Inferior parietal cortex (tissue), 1 donor: ENCODE measurements at regions not wholly inside any gene's neighbourhood (a gene's known extent, or its start where the extent isn't known, plus 50 kb on each side); places are given as distances from the start of the nearest gene placed in this dataset.
"Not testable (repeated sequence)": the region's sequence is repeated elsewhere in the genome, so short reads cannot be mapped to it uniquely, and the experiment has no call there.

Source experiments
- DNase-seq: peaks from one replicate; pipeline ENCODE4 v3.0.0-alpha.2; 2016; ENCODE audit errors: extremely low spot score

DNA sequence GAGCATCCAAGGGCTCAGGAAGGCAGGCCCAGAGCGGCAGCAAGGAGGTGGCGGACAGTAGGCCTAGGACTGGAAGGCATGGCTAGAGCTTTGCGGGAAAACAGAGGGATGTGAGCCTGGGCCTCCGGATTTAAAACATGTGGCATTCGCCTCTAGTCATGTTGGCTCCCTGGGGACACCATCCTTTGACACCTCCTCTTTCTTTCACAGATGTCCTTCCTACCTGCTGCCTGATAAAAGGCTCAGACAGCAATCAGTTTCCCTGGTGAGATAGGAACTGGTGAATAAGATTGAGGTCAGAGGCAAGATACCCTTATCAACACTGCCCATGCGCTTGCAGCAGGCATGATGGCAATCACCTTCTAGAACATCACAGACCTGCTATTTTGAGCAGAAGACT lies 277.6 kb downstream of the SIPA1L2 start:
- no peak for DNase-seq

DNA sequence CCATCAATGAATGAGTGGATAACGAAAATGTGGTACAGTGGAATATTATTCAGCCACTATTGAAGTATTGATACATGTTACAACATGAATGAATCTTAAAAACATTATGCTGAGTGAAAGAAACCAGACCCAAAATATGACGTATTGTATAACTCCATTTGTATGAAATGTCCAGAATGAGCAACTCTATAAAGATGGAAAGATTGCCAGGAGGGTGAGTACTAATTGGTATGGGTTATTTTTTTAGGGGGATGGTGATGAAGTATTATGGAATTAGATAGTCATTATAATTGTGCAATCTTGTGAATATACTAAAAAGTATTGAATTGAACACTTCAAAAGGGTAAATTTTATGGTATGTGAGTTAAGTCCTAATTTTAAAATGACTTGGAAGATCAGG lies 278.6 kb downstream of the SIPA1L2 start:
- DNase-seq, result no peak

DNA sequence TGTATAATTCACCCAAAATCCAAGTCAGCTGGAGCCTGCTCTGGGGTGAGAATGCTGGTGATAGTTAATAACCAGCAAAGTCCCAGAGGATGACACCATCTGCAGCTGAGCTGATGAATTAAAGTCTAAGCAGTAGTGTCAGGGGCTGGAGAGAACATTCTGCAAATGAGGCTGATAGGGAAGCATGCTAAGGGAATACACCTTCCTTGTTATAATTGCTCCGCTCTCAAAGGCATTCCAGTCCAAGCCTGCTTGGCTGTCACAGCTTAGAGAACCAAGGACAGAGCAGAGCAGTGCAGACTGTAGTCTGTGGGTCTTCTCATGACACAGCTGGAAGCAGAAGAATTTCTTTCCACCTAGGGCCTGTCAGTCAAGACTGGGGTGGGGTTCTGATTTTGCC lies 283.1 kb downstream of the SIPA1L2 start:
- DNase-seq, result no peak

DNA sequence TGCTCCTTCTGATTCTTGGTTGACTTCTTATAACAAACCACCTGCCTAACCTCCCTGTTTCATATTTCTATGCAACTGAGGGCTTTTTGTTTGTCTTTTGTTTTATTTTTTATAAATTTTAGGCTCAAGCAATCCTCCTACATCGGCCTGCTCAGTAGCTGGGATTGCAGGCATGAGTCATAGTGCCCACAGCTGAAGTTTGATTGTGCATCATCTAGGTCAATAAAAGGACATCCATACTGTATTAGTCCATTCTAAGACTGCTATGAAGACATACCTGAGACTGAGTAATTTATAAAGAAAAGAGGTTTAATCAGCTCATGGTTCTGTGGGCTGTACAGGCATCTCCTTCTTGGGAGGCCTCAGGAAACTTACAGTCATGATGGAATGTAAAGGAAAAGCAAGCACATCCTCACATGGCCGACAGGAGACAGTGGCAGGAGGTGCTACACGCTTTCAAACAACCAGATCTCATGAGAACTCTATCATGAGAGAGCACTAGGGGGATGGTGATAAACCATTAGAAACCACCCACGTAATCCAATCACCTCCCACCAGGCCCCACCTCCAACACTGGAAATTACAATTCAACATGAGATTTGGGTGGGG lies 285.0 kb downstream of the SIPA1L2 start:
- DNase-seq, result no peak

DNA sequence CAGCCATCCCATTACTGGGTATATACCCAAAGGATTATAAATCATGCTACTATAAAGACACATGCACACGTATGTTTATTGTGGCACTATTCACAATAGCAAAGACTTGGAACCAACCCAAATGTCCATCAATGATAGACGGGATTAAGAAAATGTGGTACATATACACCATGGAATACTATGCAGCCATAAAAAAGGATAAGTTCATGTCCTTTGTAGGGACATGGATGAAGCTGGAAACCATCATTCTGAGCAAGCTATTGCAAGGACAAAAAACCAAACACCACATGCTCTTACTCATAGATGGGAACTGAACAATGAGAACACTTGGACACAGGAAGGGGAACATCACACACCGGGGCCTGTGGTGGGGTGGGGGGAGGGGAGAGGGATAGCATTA lies 285.7 kb downstream of the SIPA1L2 start:
- DNase-seq, result not testable (repeated sequence)

DNA sequence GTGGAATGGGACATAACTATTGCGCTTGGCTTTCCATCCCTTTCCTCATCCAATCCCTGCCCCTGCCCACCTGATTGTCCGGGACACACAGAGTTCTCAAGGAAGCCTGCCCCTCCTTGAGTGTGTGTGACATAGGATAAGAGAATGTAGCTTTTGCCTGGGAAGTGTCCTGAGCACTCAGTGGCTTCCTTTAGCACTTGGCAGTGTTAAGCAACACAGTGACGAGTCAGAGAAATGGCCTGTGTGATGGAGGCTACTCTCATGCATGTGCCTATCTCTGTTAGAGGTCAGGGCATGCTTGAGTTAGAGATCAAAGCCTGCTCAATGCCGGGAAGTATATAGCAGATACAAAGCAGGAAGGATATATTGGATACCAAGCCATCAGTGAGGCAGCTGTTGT lies 289.5 kb downstream of the SIPA1L2 start:
- DNase-seq, result no peak

DNA sequence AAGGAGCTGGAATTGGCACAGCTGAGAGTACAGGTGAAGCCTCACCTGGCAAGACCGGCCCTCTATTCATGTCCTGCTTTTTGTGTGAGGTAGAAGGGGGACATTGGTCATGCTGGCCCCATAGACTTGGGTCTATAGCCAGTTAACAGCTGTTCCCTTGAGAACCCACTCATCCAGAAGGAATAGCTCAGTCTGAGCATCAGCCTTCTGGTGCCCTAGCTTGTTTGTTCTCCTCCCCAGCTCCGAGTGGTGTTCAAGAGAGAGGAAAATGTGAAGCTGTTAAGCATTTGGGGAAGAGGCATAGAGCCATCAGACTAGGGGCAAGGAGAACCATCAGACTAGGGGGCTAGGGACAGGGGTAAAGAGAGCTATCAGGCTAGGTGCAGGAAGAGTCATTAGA lies 290.9 kb downstream of the SIPA1L2 start:
- DNase-seq, result no peak

DNA sequence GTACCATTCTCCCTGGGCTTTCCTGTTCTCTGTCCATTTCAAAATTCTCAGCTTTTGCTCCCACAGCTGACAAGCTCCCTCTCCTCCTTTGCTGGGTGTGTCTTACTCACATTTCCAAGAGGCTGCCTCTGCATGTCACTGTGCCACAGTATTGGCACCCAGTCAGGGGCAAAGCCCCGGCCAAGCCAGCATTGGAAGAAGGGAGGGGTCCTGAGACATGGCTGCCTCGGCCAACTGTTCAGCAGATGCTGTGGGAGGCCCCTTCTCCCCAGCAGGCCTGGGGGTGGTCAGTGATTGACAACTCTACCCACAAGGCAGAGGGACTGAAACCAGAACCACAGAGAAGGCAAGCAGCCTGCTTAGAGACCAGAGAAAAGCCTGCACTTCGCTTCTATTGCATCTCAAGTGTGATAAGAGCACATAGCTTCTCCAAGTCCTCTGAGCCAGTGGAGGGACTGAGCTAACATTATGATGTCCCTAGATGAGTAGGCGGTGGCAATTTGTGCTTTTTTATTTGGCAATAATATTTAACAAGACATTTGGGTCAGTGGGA lies 294.1 kb downstream of the SIPA1L2 start:
- DNase-seq, result no peak

DNA sequence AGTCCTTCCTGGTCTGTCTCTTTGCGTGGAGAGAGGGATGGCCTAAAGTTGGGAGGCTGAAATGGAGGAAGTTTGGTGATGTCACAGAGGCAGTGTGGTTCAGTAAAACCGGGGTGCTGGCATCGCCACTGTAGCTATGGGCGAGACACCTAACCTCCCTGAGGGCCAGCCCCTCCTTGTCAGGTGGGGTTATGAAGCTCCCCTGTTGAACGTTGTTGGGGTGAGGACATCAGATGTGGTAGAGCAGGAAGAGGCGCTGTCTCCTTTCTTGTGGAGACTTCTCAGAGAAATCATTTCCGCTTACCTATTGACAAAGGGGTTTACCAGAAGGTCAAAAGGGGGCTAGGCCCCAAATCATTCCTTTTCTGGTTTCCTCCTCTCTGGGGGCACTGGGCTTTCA lies 294.7 kb downstream of the SIPA1L2 start:
- no peak for DNase-seq

DNA sequence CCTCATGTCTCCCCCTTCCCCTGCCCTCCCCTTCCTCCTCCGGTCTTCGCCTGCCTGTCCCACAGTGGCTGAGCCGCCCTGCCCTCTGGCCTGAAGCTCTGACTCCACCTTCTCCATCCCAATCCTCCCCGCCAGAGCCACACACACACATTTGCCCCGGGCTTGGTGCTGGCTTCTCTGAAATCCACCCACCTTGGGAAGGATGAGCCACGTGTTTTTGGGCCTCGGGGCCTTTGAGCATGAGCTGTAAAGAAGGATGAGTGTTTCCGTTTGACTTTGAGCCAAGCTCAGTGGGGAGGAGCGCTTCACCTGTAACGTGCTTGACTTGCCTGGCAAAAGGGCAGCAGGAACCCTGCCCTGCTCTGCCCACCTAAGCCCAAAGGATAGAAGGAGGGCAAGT lies 295.1 kb downstream of the SIPA1L2 start:
- no peak for DNase-seq

DNA sequence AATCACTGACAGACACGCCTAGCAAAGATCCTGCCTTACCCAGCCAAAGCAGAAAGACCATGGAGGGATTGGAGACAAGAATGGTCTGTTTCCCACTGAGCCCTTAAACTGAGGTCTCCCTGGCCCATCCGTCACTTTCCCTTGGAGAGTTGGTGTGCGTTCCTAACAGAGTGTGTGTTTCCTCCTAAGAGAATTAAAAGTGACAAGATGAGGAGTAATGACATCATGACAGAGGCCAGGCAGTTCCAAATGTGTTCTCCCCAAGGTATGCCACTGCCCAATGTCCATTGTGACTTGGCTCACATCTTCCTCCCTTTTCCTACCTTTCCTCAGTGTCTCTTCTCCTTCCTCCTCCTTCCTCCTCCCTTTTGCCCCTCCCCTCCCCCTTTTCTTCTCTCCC lies 295.7 kb downstream of the SIPA1L2 start:
- DNase-seq, result no peak

DNA sequence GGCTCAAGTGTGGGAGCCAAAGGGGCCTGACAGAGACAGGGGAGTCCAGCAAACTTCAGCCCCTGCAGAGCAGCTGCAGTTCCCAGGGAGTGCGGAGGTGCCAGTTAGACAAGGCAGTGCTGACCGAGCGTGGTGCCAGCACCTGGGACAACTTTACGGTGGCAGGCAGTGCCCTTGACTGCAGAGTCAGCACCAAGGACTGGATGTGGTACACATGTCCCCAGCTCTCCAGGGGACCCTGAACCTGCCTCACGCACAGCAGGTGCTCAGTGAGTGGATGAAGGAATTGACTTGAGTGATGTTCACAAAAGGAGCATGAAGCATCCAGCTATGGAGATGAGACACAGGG lies 296.5 kb downstream of the SIPA1L2 start:
- DNase-seq, result no peak

DNA sequence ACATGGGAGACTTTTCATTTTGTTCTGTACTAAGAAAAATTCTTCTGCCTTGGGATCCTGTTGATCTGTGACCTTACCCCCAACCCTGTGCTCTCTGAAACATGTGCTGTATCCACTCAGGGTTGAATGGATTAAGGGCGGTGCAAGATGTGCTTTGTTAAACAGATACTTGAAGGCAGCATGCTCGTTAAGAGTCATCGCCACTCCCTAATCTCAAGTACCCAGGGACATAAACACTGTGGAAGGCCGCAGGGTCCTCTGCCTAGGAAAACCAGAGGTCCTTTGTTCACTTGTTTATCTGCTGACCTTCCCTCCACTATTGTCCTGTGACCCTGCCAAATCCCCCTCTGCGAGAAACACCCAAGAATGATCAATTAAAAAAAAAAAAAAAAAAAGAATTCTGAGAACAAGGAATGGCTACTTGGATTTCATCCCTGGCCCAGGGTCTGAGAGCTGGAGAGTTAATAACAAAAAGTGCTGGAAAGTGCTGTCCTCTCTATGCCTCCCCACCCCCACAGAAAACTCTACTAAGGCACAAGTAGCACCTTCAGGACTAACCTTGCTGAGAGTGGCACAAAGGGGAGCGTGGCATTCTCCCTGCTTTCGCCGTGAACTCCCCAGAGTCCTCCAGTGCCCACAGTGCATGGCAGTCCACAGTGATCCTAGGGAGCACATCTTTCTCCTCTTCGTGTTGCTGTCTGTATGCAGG lies 297.1 kb downstream of the SIPA1L2 start:
- not testable (repeated sequence) for DNase-seq

DNA sequence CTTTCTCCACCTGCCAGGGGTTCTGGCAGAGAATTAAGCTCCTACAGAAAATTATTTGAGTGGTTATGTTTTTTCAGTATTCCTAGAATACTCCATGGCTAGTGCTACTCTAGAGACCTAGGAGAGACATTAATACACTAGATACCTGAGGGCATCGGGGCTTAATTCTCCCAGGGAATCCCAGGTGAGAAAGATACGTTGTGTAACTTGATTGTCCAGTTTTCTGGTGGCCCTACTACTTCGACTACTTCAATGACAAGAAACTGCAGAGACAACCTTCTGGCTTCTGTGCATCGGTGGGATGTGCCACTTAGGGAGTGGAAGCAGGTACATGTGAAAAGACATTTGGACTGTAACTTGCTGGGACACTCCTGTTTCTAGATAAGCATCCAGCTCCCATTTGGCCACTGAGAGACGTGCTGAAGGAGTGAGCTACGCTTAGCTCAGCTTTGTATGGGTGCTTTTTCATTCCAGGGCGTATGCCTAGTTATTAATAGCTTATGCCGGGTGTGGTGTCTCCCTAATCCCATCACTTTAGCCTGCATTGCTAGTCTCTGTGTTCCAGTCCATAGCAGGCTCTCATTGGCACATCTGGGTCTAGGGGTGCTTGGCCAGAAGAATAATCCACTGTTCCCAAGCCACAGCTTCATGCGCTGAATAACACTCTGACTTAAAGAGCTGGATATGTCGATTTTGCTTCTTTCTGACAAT lies 300.7 kb downstream of the SIPA1L2 start:
- DNase-seq, result no peak

DNA sequence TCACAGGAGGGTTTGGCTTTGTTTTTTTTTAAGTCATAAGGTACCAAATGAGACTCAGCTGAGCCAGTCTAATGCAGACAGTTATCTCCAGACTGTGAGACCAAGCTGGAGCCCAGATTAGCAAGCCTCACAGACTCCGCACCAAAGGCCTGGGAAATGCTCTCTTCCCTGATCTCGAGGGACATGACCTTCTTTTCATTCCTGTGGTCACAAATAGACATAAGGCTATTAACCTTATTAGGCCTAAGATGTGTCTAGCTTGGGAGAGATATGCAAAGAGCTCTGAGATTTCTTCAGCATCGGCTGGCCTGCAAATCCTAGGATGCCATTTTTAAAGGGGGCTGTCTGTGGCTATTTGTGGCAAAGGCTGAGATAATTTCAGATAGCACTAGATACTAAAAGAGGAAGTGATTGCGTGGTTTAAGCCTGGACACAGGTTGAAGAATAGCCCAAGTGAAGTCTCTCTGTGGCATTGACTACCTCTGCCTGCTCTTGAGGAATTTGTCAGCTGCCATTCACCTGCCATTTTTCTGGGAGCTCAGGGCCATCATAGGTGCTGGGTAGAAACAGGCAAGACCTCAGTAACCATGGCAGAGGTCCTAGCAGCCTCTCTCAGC lies 301.3 kb downstream of the SIPA1L2 start:
- no peak for DNase-seq

DNA sequence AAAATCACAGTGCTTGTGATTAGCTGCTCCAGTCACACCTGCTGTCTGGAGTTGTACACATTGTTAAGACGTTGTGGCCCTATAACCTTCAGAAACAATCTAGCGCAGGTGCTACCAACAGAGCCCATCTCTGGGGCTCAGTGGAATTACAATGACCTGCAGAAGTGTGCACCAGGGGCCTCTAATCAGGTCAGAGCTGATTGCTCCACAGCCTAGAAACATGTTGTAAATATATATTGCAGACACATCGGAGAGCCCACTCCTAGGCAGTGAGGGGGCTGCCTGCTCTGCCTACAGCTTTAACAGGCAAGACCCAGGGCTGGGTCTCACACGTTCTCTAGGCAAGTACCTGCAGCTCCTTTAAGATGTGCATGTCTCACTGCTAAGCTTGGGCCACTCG lies 302.0 kb downstream of the SIPA1L2 start:
- DNase-seq, result no peak

DNA sequence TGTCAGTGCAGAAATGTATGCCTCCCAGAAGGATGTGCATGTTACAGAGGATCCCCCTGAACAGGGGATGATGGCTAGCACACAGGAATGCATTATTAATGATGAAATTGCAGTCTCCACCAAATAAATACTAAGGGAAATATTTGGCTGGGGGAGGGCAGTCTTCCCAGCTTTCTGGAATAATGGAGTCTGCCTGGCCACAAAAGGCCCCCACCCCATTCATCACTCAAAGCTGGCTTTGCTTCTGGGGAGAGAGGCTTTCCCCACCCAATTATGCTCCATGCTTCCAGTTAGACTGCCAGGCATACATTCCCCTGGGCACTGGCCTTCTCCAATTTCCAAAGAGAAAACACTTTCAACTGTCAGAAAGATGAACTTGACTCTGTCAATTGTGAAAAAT lies 302.7 kb downstream of the SIPA1L2 start:
- DNase-seq, result no peak

DNA sequence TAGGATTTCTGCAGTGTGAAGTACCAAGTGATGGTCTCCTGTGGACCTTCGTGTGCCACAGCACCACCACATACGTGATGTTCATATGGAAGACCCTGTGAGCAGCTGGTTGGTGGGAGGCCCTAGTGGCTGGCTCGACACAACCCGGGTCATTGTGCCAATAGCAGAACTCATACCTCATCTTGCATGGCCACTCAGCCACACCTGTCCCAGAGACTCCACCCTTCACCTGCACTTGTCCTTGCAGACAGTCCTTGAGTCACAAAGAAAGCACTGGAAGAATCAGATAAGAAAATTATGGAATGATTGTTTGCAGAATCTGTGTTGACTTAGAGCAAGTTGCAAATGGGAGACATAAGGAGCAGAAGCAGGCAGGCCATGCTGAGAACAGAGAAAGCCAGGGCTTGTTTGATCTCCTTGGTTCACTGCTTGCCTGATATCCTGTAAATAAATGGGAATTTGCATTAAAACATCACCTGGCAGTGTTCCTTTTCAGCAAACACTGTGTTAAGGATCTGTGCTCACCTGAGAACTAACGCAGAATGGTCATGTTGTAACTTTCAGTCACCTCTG lies 307.7 kb downstream of the SIPA1L2 start:
- no peak for DNase-seq

DNA sequence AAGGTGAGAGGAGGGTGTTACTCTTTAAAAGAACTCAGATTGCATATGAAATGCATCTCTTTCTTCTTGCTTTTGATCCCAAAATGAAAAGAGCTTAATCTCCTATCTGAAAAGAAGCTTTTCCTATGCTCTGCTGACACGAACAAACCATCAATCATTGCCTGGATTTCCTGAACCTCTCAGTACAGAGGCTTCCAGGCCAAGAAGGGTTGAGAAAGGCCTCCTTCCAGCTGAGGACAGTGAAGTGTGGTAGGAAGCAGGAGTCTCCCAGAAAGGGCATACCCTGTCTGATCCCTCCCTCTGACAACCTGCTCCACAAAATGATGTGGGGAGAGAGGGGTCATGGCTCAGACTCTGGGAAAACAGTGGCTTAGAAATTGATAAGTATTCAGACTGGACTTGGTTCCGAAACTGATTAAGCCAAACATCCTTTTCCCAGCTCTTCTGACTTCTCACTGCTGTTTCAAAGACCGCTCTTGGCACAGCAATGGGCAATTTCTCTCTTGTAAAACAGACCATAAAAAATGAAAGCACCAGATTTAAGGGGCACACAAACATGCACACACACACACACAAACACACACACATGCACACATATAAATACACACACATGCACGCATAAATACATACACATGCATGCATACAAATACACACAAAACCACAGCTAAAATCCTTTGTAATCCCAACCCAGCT lies 310.3 kb downstream of the SIPA1L2 start:
- no peak for DNase-seq

DNA sequence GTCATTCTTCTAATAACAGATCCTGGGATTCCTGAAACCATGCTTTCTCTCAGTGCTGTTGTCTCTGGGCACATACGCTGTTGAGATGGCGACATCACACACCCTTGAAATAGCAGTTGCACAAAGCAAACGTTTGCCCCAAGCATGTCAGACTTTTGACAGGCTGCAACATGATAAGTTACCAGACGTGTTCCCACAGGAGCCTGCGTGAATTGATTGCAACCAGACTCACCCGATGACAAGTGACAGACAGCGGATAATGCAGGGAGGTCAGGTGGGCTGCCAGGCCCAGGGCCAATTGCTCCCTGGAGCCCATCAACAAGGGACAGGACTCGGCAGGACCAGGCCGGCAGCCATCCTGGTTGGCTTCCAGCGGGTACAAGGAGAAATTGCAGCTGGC lies 310.9 kb downstream of the SIPA1L2 start:
- DNase-seq, result no peak

DNA sequence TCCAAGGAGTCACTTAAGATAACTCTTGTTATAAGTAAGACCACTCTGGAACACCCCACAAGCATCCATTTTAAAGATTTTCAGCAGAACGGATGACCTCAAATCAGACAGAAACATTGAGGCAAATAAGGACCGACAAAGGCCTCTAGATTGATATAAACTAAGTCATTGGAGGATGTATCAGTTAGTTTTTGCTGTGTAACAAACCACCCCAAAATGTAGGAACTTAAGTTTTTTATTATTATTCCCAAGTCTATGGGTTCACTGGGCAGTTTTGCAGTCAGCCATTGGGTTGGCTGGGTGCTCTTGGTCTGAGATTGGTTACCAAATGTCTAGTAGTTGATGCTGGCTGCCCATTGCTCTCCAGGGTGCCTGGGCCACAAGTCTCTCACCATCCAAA lies 311.8 kb downstream of the SIPA1L2 start:
- no peak for DNase-seq

DNA sequence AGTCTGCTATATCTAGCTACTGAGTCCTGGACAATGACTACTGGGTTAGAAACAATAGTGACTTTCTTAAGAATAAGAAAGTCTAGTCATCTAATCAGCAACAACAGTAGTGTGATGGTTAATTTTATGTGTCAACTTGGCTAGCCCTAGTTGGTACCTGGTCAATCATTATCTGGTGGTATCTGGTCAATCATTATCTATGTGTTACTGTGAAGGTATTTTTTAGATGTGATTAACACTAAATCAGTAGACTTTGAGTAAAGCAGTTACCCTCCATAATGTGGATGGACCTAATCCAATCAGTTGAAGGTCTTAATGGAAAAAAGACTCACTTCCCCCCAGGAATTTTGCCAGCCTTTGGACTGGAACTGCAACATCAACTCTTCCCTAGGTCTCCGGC lies 312.6 kb downstream of the SIPA1L2 start:
- DNase-seq, result no peak
